IMR-90 (cell line): ENCODE measurements at regions not wholly inside any gene's neighbourhood (a gene's known extent, or its start where the extent isn't known, plus 50 kb on each side); places are given as distances from the start of the nearest gene placed in this dataset.

Source experiments
- ATAC-seq: fragments of 200-7000 bp; cut with Tn5 transposase; 2 replicates; pipeline ENCODE4 v1.9.1; 2020; ENCODE audit warnings: low read depth, mild to moderate bottlenecking, moderate library complexity
- BruUV-seq: library from RNA; stranded (reverse); fragments of 400-500 nt; replicated peaks from 2 replicates; lab custom pipeline; 2021; lab: Mats Ljungman, UMichigan
- CTCF ChIA-PET: fragments of 300-600 bp; formaldehyde crosslinking; extraction: SDS; loops from one replicate; lab custom pipeline; 2021; ENCODE audit warnings: antibody characterized with exemption; lab: Yijun Ruan, JAX
- POLR2A ChIA-PET: fragments of 300-600 bp; sonication (Branson Sonifier 250); formaldehyde crosslinking; loops from one replicate; lab custom pipeline; 2022; ENCODE audit warnings: antibody characterized with exemption; ENCODE audit not compliant: unreplicated experiment; lab: Charles Lee
- DNase-seq: peaks from one replicate; pipeline ENCODE4 v3.0.0; 2013
- H2AFZ ChIP-seq: replicated peaks from 2 replicates; pipeline ENCODE3; 2013; ENCODE audit warnings: low read length, mild to moderate bottlenecking; ENCODE audit not compliant: poor library complexity
- H2AK5ac ChIP-seq: 2 replicates; pipeline ENCODE4 v1.6.1; 2013; ENCODE audit warnings: low read depth, low read length, inconsistent platforms
- H2AK9ac ChIP-seq: replicated peaks from 2 replicates; pipeline ENCODE3; 2013; ENCODE audit warnings: mild to moderate bottlenecking, low read depth, low read length, moderate library complexity; ENCODE audit not compliant: poor library complexity
- H2BK120ac ChIP-seq: 2 replicates; pipeline ENCODE4 v1.6.1; 2013; ENCODE audit warnings: low read depth, low read length, inconsistent platforms
- H2BK15ac ChIP-seq: 3 replicates; pipeline ENCODE4 v1.6.1; 2013; ENCODE audit warnings: low read depth, low read length, inconsistent platforms
- H2BK20ac ChIP-seq: 2 replicates; pipeline ENCODE4 v1.6.1; 2013; ENCODE audit warnings: low read depth, mild to moderate bottlenecking, inconsistent platforms, low read length, moderate library complexity
- H2BK5ac ChIP-seq: 2 replicates; pipeline ENCODE4 v1.6.1; 2013; ENCODE audit warnings: mild to moderate bottlenecking, low read depth, low read length, inconsistent platforms; ENCODE audit not compliant: poor library complexity, severe bottlenecking
- H3K14ac ChIP-seq: replicated peaks from 2 replicates; pipeline ENCODE4 v1.6.1; 2013; ENCODE audit warnings: low read depth, low read length, inconsistent platforms
- H3K18ac ChIP-seq: 2 replicates; pipeline ENCODE4 v1.6.1; 2013; ENCODE audit warnings: low read depth, low read length, control low read depth
- H3K23ac ChIP-seq: 2 replicates; pipeline ENCODE4 v1.6.1; 2013; ENCODE audit warnings: low read depth, low read length, inconsistent platforms
- H3K27ac ChIP-seq: 2 replicates; pipeline ENCODE4 v1.5.1; 2013; ENCODE audit warnings: mild to moderate bottlenecking, control low read depth, low read length; ENCODE audit not compliant: insufficient read depth
- H3K27me3 ChIP-seq: 2 replicates; pipeline ENCODE4 v1.6.1; 2013; ENCODE audit warnings: low read length; ENCODE audit not compliant: control insufficient read depth, insufficient read depth
- H3K36me3 ChIP-seq: 2 replicates; pipeline ENCODE4 v1.6.1; 2013; ENCODE audit warnings: low read length, mixed read lengths; ENCODE audit not compliant: control insufficient read depth, insufficient read depth
- H3K4ac ChIP-seq: 2 replicates; pipeline ENCODE4 v1.6.1; 2013; ENCODE audit warnings: low read depth, low read length, inconsistent platforms
- H3K4me1 ChIP-seq: 2 replicates; pipeline ENCODE4 v1.6.1; 2013; ENCODE audit warnings: low read length, mixed read lengths; ENCODE audit not compliant: control insufficient read depth, insufficient read depth
- H3K4me2 ChIP-seq: 2 replicates; pipeline ENCODE4 v1.6.1; 2013; ENCODE audit warnings: low read depth, mild to moderate bottlenecking, control low read depth, low read length, moderate library complexity
- H3K4me3 ChIP-seq: 2 replicates; pipeline ENCODE4 v1.5.1; 2013; ENCODE audit warnings: low read depth, mild to moderate bottlenecking, control low read depth, low read length, moderate library complexity; ENCODE audit not compliant: insufficient read depth
- H3K56ac ChIP-seq: 2 replicates; pipeline ENCODE4 v1.6.1; 2013; ENCODE audit warnings: low read length, inconsistent platforms; ENCODE audit not compliant: insufficient read depth; ENCODE audit errors: extremely low read depth
- H3K79me1 ChIP-seq, 2 experiments: 2 replicates each; pipeline ENCODE4 v1.6.1; 2013; ENCODE audit warnings: low read length in 2 of 2, inconsistent platforms in 1 of 2, low read depth in 1 of 2
- H3K9ac ChIP-seq: 2 replicates; pipeline ENCODE4 v1.6.1; 2013; ENCODE audit warnings: low read depth, low read length, control low read depth
- H3K9me1 ChIP-seq: 2 replicates; pipeline ENCODE4 v1.6.1; 2013; ENCODE audit warnings: low read length, inconsistent platforms; ENCODE audit not compliant: insufficient read depth
- H3K9me3 ChIP-seq: 2 replicates; pipeline ENCODE4 v1.6.1; 2013; ENCODE audit warnings: low read length; ENCODE audit not compliant: control insufficient read depth, insufficient read depth
- H4K20me1 ChIP-seq: 2 replicates; pipeline ENCODE4 v1.6.1; 2013; ENCODE audit warnings: low read length, inconsistent platforms; ENCODE audit not compliant: insufficient read depth
- H4K5ac ChIP-seq: 2 replicates; pipeline ENCODE4 v1.6.1; 2013; ENCODE audit warnings: mild to moderate bottlenecking, low read depth, low read length, control low read depth
- H4K8ac ChIP-seq, 2 experiments: 2 replicates each; pipeline ENCODE4 v1.6.1; 2013; ENCODE audit warnings: low read depth in 2 of 2, low read length in 2 of 2, control low read depth in 1 of 2, inconsistent platforms in 1 of 2
- H4K91ac ChIP-seq: 2 replicates; pipeline ENCODE4 v1.6.1; 2013; ENCODE audit warnings: low read depth, low read length, inconsistent platforms; ENCODE audit not compliant: insufficient read depth
- BHLHE40 ChIP-seq: fragments of 150-350 bp; IDR thresholded peaks from 2 replicates; pipeline ENCODE4 v1.6.1; 2016; ENCODE audit warnings: mild to moderate bottlenecking, low read depth, low read length
- CEBPB ChIP-seq: IDR thresholded peaks from 2 replicates; pipeline ENCODE4 v1.6.1; 2012; ENCODE audit warnings: low read depth, low read length, improper control_type of control experiment
- CHD1 ChIP-seq: IDR thresholded peaks from 2 replicates; pipeline ENCODE4 v1.6.1; 2012; ENCODE audit warnings: low read depth, low read length, improper control_type of control experiment
- CTCF ChIP-seq: conservative IDR thresholded peaks from 2 replicates; pipeline ENCODE4 v1.5.1; 2012; ENCODE audit warnings: mild to moderate bottlenecking, low read depth, low read length, improper control_type of control experiment
- ELK1 ChIP-seq: fragments of 150-350 bp; IDR thresholded peaks from 2 replicates; pipeline ENCODE4 v1.6.1; 2016; ENCODE audit warnings: low read depth, mild to moderate bottlenecking, low read length, moderate library complexity, borderline replicate concordance
- FOS ChIP-seq: fragments of 150-350 bp; IDR thresholded peaks from 2 replicates; pipeline ENCODE4 v1.6.1; 2016; ENCODE audit warnings: low read depth, low read length
- MAFK ChIP-seq: IDR thresholded peaks from 2 replicates; pipeline ENCODE4 v1.6.1; 2012; ENCODE audit warnings: low read depth, low read length, improper control_type of control experiment
- MAZ ChIP-seq: IDR thresholded peaks from 2 replicates; pipeline ENCODE4 v1.6.1; 2012; ENCODE audit warnings: low read depth, mild to moderate bottlenecking, low read length, improper control_type of control experiment, moderate library complexity, borderline replicate concordance
- MXI1 ChIP-seq: IDR thresholded peaks from 2 replicates; pipeline ENCODE4 v1.6.1; 2012; ENCODE audit warnings: low read depth, mild to moderate bottlenecking, low read length, moderate library complexity, borderline replicate concordance
- NFE2L2 ChIP-seq: fragments of 150-350 bp; IDR thresholded peaks from 2 replicates; pipeline ENCODE4 v1.6.1; 2016; ENCODE audit warnings: low read depth, mild to moderate bottlenecking, low read length
- POLR2A ChIP-seq: IDR thresholded peaks from 2 replicates; pipeline ENCODE4 v1.6.1; 2012; ENCODE audit warnings: mild to moderate bottlenecking, low read depth, low read length
- RAD21 ChIP-seq: IDR thresholded peaks from 2 replicates; pipeline ENCODE4 v1.6.1; 2012; ENCODE audit warnings: low read length, improper control_type of control experiment
- RCOR1 ChIP-seq: IDR thresholded peaks from 2 replicates; pipeline ENCODE4 v1.6.1; 2012; ENCODE audit warnings: mild to moderate bottlenecking, low read length, improper control_type of control experiment; ENCODE audit not compliant: insufficient replicate concordance
- RFX5 ChIP-seq: IDR thresholded peaks from 2 replicates; pipeline ENCODE4 v1.8.0; 2012; ENCODE audit warnings: low read depth, mild to moderate bottlenecking, low read length, moderate library complexity
- SMC3 ChIP-seq: fragments of 150-350 bp; IDR thresholded peaks from 2 replicates; pipeline ENCODE4 v1.6.1; 2016; ENCODE audit warnings: low read depth, mild to moderate bottlenecking, antibody characterized with exemption, low read length, moderate library complexity
- USF2 ChIP-seq: fragments of 150-350 bp; IDR thresholded peaks from 2 replicates; pipeline ENCODE4 v1.6.1; 2017; ENCODE audit warnings: mild to moderate bottlenecking, antibody characterized with exemption, low read length, low read depth
- WGBS, 2 experiments: methylation state at CpG; one replicate each; pipeline versions ENCODE4 v1.1.5 to v1.1.7; 2013; ENCODE audit warnings: missing lambda C conversion rate in 2 of 2; ENCODE audit not compliant: insufficient read length in 1 of 2; ENCODE audit errors: extremely low coverage in 2 of 2; 5-methylcytosine and 5-hydroxymethylcytosine counted together
- dilution Hi-C: fragments of 300-500 bp; cut with HindIII; formaldehyde crosslinking; loops from one replicate; pipeline ENCODE4 v1.14.3; 2018; ENCODE audit warnings: low sequenced_read_pairs; ENCODE audit not compliant: unreplicated experiment
- in situ Hi-C: fragments of 300-500 bp; cut with MboI; formaldehyde crosslinking; loops from 3 replicates; pipeline ENCODE4 v1.14.3; 2019; ENCODE audit warnings: low sequenced_read_pairs, inconsistent platforms, mixed read lengths
- intact Hi-C: fragments of 100-400 bp; cut with micrococcal nuclease; formaldehyde crosslinking; loops from 2 replicates; pipeline ENCODE4 v1.10.0; 2022

- H2BK120ac ChIP-seq = no peak overlapping the region
- no TSS peak for BruUV-seq
- no peaks in the 10 kb centered on the region for H3K27me3 ChIP-seq
- no peak overlapping the region for H3K9ac ChIP-seq
- H3K14ac ChIP-seq = no peak overlapping the region
- no peak for TF ChIP-seq RCOR1
- TF ChIP-seq CTCF = no peak
- TF ChIP-seq RAD21 = no peak
- no peak for TF ChIP-seq ELK1
- TF ChIP-seq USF2 = no peak
- no peak for TF ChIP-seq POLR2A
- no peak for TF ChIP-seq MXI1
- no peak for TF ChIP-seq NFE2L2
- TF ChIP-seq RFX5 = no peak
- no peak for TF ChIP-seq CHD1
- no peak for TF ChIP-seq MAFK
- TF ChIP-seq CEBPB = no peak
- no peak for TF ChIP-seq BHLHE40
- TF ChIP-seq MAZ = no peak
- TF ChIP-seq FOS = no peak
- no peak for TF ChIP-seq SMC3
- no peak overlapping the region for H3K18ac ChIP-seq
- no peak overlapping the region for H2BK20ac ChIP-seq
- H4K5ac ChIP-seq = no peak overlapping the region
- no peak overlapping the region for H2AK5ac ChIP-seq
- H3K36me3 ChIP-seq = no peaks in the 10 kb centered on the region
- dilution Hi-C loops = no loop called here
- no CpG with 5 or more reads among the region's 3 CpGs for WGBS, 2 experiments
- no peak overlapping the region for H4K8ac ChIP-seq
- no peak overlapping the region for H3K27ac ChIP-seq
- no peak for DNase-seq
- H3K79me1 ChIP-seq = no peaks in the 10 kb centered on the region
- H3K9me3 ChIP-seq = no peaks in the 10 kb centered on the region
- H2AK9ac ChIP-seq = no peak overlapping the region
- 0 out of 2 replicates have a peak, but pooled peaks cover 3% of the 10 kb centered on the region for H3K9me1 ChIP-seq
- H3K56ac ChIP-seq = no peak overlapping the region
- no peak overlapping the region for H2BK15ac ChIP-seq
- no peak overlapping the region for H3K4me3 ChIP-seq
- ChIA-PET POLR2A (no interaction called here), CTCF (interaction anchor here (0.6 kb wide), 1 partner anchor 8 kb away, joined by 4 read pairs; no protein-coding TSS in a partner anchor)
- H3K23ac ChIP-seq = no peak overlapping the region
- ATAC-seq = no peak
- H3K4ac ChIP-seq = no peak overlapping the region
- no peaks in the 10 kb centered on the region; the same call in 1 of the 2 replicates for H3K4me1 ChIP-seq
- H2BK5ac ChIP-seq = no peak overlapping the region
- no peak overlapping the region for H4K91ac ChIP-seq
- no peaks in the 10 kb centered on the region for H4K20me1 ChIP-seq
- intact Hi-C loops = no loop called here
- H2AFZ ChIP-seq = no peak overlapping the region
- H3K4me2 ChIP-seq = no peak overlapping the region
- in situ Hi-C loops = no loop called here
These were observed 209.2 kb upstream of the CD180 start for GRCh38 chr5:67405755-67406154.
